ACHN (cell line): ENCODE measurements at regions not wholly inside any gene's neighbourhood (a gene's known extent, or its start where the extent isn't known, plus 50 kb on each side); places are given as distances from the start of the nearest gene placed in this dataset.

Experiments used
- DNase-seq: peaks from one replicate; pipeline ENCODE4 v3.0.0-alpha.2; 2015
- in situ Hi-C: cut with HindIII; loops from 2 replicates; pipeline ENCODE4 v1.10.0; 2017; ENCODE audit warnings: low sequenced_read_pairs, low pct_ligation_motif_present, low pct_unique_long_range_greater_than_20kb

DNA sequence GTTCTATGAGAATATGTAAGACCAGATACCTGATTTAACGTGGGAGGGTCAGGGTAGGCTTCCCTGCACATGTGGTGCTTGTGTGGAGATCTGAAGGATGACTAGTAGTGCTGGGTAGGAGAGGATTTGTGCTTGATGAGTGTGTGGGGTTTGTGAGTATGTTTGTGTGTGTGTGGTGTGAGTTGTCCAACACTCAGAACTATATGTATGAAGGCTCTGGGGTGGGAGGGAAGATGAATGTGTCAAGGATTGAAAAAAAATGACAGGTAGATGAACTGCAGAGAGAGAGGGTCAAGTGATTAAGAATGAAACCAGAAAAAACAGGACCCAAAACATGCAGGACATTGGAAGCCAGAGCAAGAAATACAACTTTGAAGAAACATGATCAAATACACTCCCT lies 154.6 kb upstream of the NR3C1 start:
- no peak for DNase-seq
- in situ Hi-C loops = no loop called here

DNA sequence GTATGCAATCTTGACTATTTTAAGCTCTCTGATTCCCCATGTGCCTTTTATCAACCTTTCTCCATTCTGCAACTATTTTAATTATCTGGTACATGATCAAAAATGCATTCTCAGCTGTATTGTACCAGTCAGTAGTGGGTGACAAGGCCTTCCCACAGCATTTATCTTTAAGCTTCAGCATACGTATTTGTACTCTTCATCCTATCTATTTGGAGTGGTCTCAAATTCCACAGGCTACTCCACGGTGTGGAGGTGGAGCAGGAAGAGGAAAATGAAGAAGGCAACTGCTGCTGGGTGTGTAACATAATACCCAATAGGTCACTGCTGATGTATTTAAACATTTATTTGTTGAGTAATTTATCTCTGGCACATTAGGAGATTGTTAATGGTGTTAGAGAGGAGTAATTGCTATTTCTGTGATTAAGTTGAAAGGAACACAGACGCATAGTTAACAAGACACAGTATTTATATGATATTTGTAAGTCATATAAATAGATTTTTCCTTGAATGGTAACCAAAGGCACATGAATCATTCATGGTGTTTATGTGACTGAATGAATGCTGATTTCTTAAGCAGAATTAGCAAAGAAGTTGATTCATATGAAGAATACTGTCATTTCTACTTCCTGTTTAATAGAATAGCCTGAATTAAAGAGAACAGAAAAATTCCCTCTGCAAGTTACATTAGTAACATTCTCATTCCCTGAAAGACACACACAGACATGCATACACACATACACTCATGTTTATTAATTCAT lies 153.8 kb upstream of the NR3C1 start:
- no peak for DNase-seq
- in situ Hi-C loops = no loop called here

DNA sequence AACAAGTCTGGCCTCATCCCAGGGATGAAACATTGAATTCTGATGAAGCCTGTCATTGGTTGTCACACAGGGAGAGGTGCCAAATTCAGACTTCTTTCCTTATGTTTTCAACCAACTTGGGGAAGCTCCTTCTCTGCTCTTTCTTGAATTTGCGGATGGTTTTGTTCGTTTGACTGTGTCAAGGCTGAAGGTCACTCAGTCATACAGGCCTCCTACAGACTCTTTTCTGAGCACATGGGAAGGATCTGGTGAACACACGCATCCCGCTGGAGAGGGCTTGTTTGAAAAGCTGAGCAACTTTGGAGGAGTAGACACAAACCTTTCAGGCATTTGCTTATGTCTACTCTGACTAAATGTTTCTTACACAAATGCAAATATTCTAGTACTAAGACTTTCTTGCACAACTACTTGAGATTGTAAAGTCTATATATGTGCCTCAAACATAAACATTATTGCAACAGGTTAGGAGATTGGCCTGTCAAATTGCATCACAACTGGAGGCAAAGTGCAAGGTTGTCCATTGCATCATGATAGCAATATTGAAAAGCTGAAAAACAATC lies 151.5 kb upstream of the NR3C1 start:
- in situ Hi-C loops = no loop called here
- no peak for DNase-seq

DNA sequence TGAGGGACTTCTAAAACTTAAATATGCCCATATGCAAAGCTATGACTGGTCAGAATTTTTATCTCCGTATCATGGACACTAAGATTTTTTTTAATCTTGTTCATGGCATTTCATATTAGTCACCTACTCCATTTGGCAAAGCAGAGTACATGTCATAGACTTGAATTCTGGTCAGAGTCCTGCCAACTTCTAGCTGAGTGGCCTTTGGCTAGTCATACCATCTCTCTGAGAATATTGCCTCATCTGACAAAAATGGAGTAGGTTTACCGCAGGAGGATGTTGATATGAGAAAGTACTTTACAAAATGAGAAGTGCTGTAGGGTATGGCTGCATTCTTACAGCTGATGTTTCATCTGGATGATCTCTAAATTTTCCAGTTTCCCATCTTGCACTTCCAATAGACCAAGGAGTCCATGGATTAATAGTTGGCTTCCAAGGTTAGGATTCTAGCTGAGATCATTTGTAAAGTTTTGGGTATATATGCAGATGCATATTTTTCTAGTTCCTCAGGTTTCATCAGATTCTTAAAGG lies 150.8 kb upstream of the NR3C1 start:
- no peak for DNase-seq

DNA sequence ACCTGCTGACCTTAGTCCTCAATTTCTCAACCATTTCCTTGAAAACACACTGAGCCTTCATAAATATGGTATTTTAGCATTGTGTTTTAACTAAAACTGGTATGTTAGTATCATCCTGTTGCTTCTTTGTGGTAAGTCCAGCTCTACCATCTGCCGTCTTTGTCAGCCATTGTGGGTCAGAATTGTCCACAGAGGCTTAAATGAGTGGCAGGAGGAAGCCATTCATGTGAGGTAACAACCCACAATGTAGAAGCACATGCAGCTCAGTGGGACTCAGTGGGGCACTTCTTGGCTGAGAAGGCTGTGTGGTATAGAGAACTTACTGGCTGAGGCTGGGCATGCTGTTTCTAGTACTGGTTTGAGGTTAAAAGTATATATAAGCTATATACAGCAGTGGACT lies 149.2 kb upstream of the NR3C1 start:
- no peak for DNase-seq
- in situ Hi-C loops = no loop called here

More for the DNA sequence above, 150.8 kb upstream of the NR3C1 start:
- in situ Hi-C loops = no loop called here

DNA sequence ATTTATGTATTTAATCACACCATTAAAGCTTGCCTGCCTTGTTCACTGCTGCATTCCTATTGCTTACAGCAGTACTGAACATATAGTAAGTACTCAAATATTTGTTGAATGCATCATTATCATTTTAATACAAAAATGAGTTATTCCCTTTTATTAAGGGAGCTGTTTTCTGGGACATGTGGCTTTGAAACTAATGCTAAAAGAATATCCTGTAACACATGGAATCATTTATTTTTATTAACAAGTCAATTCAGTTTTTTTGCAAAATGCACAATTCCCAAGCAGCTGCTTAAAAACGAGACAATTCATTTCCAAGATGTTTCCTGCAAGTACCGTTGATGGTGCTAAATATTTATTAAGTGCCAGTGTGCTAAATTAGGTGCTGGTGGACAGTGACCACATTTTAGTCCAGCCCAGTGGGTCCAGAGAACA lies 148.3 kb upstream of the NR3C1 start:
- DNase-seq = no peak
- in situ Hi-C loops = no loop called here

DNA sequence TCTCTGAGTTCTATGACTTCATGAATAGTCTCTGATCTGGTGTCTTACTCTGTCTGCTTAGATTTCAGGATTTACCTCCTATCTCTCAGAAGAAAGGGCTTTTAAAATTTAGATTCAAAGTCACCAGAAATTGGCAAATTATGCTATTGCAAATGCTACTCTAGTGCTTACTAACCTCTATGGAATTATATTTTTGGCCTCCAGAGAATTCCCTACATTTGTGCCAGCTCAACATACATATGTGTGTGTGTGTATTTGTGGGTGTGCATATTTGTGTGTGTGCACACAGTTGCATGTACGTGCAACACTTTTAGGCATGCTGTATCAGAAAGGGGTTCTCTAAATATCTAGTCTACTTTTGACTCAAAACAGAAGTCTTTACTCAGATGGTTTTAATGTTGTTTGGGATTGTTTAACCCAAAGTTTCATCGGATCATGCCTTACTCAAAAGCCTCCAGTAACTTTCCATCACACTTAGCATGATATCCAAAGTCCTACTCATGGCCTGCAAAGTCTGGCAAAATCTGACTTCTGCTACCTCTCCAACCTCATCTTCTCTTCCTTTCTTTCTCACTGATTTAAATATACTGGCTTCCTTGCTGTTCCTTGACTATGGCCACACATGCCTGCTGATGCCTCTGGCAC lies 147.6 kb upstream of the NR3C1 start:
- no peak for DNase-seq
- in situ Hi-C loops = no loop called here

DNA sequence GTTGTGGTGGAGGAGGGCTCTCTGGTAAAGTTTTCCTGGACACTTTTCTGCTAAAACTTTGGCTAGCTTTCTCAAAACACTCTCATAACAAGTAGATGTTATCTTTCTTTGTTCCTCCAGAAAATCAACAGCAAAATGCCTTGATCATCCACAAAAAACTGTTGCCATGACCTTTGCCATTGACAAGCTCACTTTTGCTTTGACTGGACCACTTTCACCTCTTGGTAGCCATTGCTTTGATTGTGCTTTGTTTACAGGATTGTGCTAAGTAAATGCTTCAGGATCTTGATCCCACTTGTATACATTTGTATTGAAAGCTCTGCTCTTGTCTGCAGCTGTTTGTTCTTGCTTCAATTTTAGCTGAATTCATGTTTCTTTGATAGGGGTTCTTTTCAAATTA lies 143.9 kb upstream of the NR3C1 start:
- in situ Hi-C loops = no loop called here
- DNase-seq = no peak

DNA sequence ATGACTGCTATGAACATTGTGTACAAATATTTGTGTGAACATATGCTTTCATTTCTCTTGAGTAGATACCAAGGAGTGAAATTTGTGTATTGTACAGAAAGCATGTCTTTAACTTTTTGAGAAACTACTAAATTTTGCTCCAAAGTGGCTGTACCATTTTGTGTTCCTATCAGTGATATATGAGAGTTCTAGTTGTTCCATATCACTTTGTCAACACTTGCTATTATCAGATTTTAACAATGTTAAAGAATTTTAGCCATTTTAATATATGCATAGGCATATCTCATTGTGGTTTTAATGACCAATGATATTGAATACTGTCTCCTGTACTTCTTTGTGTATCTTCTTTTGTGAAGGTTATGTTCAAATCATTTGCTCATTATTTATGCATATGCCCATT lies 142.9 kb upstream of the NR3C1 start:
- in situ Hi-C loops = no loop called here

DNA sequence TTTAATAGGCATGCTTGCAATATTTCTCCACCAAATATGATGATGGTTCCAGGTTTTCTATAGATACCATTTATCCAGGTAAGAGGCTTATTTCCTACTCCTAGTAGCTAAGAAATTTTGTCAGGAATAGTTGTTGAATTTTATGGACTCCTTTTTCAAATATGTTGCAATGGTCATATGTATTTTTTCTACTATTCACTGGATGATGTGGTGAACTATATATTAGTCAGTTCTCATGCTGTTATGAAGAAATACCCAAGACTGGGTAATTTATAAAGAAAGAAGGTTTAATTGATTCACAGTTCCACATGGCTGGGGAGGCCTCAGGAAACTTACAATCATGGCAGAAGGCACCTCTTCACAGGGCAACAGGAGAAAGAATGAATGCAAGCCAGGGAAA lies 141.1 kb upstream of the NR3C1 start:
- in situ Hi-C loops = no loop called here
- DNase-seq = no peak

More for the DNA sequence above, 142.9 kb upstream of the NR3C1 start:
- DNase-seq = no peak

DNA sequence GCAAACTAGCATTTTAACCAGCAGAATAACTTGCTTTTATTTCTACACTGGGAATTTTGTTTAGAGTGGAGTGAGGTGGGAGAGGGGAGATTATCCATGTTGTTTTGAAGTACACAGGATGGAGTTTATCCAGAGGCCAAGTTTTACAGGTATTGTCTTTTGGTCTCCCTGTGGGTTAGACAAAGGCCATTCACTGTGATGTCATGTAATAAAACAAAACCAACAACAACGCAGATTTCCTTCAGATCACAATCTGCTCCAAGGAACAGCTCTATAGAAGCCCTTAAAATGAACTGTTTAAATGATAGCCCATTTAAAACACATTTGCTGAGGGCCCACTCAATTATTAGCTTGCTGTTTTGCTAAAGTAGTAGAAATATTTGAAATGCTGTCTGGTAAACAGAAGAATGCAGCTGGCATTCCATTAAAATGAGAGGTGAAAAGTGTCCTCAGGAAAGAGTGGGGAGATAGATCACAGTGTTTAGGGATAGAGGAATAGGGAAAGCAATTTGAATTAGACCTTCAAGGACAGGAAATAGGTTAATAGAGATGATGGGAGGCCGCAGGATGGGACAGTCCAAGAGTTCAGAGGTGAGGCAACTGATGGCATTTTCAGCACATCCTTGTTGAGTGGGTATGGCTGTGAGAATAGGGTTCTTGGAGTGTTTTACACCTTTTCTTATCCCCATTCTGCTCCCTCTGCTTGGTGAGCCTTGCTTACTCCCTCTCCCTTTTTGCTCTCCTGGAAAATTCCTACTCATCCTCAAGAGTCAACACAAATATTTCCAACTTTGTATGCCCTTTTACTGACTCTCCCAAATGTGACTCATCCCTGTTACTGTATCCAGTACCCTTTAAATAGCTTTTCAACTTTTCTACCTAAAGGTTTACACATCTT lies 140.1 kb upstream of the NR3C1 start:
- DNase-seq = peak; percentile 25
- in situ Hi-C loops = no loop called here

DNA sequence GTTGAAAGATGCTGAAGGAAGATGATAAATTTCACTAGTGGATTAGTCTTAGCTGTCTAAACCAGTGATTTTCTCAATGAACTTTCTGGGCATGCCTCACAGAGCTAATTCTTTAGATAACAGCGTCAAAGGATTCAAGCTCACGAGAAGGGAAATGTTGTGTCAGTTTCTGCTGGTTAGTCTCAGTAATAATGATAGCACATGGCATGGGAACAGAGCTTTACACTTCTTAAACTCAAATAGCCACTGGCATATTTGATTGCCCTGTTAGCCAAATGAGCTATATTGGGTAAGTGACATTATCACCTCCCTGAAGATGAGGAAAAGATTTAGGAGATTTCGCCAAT lies 139.3 kb upstream of the NR3C1 start:
- in situ Hi-C loops = no loop called here
- no peak for DNase-seq

DNA sequence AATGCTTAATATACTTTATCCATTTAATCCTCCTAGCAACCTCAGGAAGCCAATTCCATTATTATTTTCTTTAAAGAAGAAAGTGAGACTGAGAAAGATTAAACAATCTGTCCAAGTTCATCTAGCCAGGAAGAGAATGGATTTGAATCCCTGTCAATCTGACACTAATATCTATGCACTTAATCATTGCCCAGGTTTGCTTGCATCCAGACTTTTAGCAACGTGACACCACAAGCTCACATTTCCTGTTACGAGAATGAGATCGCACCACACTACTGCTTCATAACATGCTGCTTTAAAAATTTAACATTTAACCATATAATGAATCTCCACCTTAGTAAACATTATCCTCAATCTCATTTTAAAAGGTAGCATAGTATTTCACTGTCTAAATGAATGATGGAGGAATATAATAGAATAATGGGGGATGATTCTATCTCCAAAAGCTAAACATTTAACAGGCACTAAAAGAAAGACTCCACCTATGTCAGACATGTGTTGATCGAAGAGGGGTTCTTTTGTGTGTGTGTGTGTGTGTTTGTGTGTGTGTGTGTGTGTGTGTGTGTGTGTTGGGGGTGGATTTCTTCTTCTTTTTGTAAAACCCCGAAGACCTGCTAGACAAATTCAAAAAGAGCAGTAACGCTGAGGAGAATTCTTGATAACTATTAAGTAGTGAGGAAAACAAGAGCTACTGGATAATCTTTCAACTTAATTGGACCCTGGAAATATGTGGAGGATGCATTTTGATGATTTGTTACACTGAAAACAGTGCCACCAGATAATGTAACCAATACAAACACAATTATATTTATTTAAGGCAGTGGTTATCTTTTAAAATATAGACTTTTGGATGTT lies 138.7 kb upstream of the NR3C1 start:
- in situ Hi-C loops = no loop called here

DNA sequence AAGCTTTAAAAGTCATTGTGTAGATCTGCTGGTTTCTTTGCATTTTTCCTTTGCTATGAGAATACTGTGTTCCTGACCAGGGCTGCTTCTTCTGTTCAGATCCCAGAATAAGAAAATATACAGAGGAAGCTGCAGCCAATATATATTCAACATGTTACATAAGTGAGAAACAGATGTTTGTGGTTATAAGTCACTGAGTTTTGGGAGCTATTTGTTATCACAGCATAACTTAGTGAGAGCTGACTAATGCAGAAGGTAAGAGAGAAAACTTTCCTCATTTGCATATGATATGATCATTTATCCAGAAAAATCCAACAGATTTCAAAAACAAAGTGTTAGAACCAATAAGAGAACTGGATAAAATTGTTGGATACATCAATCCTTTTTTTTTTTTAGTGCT lies 136.3 kb upstream of the NR3C1 start:
- in situ Hi-C loops = no loop called here
- no peak for DNase-seq

More for the DNA sequence above, 138.7 kb upstream of the NR3C1 start:
- DNase-seq = no peak

DNA sequence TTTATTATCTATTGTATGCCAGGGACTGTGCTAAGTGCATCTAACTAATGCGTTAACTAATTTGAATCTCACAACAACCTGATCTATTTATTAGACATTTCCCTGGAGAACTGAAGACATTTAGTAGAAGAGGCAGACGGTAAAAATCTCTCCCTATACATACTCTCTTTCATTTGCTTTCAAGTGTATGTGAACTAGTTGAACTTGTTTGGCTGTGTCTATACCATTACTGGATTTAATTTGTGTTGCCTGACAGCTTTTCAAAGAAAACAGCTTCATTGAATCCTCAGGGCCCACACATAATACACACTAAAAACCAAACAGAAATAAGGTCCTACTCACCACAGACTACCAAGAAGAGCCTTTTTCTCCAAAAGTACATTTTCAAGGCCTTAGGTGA lies 133.6 kb upstream of the NR3C1 start:
- in situ Hi-C loops = no loop called here
- no peak for DNase-seq

DNA sequence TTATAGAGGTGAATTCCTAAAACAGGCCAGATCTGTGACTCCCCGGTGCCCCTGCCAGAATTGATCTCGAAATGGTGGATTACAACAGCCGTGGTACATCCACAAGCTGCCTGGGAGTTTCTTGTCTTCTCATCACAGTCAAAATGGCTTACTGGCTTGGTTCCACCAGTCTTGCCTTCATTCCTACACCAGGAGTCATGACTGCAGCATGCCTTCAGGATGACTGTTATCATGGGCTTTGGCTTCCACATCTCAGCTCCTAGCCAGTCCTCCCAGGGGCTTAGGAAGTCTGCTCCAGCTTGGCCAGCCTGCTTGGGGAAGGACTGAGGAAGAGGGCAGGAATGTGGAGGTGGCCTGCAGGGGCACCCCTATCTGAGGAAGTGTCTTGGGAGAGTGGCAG lies 132.9 kb upstream of the NR3C1 start:
- DNase-seq = peak; percentile 75
- in situ Hi-C loops = no loop called here

DNA sequence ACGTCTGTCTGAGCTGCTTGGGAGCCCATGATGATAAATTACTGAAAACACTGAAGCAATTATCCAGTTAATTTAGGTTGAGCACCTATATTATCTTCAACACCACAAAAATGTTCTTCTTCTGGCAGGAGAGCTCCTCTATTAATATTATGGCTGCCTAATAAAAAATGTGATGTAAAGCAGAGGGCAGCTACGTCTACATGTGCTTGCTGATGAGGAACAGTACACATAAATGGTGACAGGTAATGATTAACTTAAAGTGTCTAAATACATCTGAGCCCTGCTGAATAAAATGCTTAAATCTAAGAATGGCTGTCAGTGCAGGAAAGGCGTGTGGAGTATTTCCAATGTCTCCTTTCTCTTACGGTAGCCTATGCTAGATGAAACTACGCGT lies 131.3 kb upstream of the NR3C1 start:
- DNase-seq = no peak
- in situ Hi-C loops = no loop called here
